ENCODE measurements at regions not wholly inside any gene's neighbourhood (a gene's known extent, or its start where the extent isn't known, plus 50 kb on each side); places are given as distances from the start of the nearest gene placed in this dataset.

GRCh38 chr3:59696783-59697182, 647.0 kb upstream of the CFAP20DC start:
- no peak for TF ChIP-seq FOXM1 (IDR thresholded peaks at IDR 0.05; ENCODE audit: borderline replicate concordance)
- TF ChIP-seq SUZ12 (IDR thresholded peaks at IDR 0.05), result no peak
- no peak for TF ChIP-seq SP1 (IDR thresholded peaks at IDR 0.05)
- no peak for TF ChIP-seq BHLHE40 (IDR thresholded peaks at IDR 0.05; ENCODE audit: borderline replicate concordance)
